Trophoblast cell (in vitro differentiated cells and primary cell): ENCODE measurements at regions not wholly inside any gene's neighbourhood (a gene's known extent, or its start where the extent isn't known, plus 50 kb on each side); places are given as distances from the start of the nearest gene placed in this dataset.

Experiments
- DNase-seq, 2 donors: peaks; one replicate each; pipeline ENCODE4 v3.0.0-alpha.2; 2016
- H2AFZ ChIP-seq: 2 replicates; pipeline ENCODE4 v1.6.1; 2013; ENCODE audit warnings: low read length, moderate library complexity, mild to moderate bottlenecking; ENCODE audit not compliant: insufficient read depth, poor library complexity
- H2AK5ac ChIP-seq: 2 replicates; pipeline ENCODE4 v1.6.1; 2013; ENCODE audit warnings: mild to moderate bottlenecking, low read length
- H2BK120ac ChIP-seq: 2 replicates; pipeline ENCODE4 v1.6.1; 2013; ENCODE audit warnings: low read length, mild to moderate bottlenecking, moderate library complexity; ENCODE audit not compliant: insufficient read depth, poor library complexity
- H2BK12ac ChIP-seq: 2 replicates; pipeline ENCODE4 v1.6.1; 2013; ENCODE audit warnings: mild to moderate bottlenecking, low read length, moderate library complexity
- H2BK5ac ChIP-seq: 2 replicates; pipeline ENCODE4 v1.6.1; 2013; ENCODE audit warnings: low read length, low read depth, moderate library complexity, mild to moderate bottlenecking; ENCODE audit not compliant: poor library complexity
- H3K14ac ChIP-seq: 2 replicates; pipeline ENCODE4 v1.6.1; 2013; ENCODE audit warnings: mild to moderate bottlenecking, low read length
- H3K18ac ChIP-seq: 2 replicates; pipeline ENCODE4 v1.6.1; 2013; ENCODE audit warnings: mild to moderate bottlenecking, low read length
- H3K23ac ChIP-seq: 2 replicates; pipeline ENCODE4 v1.6.1; 2013; ENCODE audit warnings: low read length
- H3K27ac ChIP-seq: 2 replicates; pipeline ENCODE4 v1.5.1; 2013; ENCODE audit warnings: low read depth, mild to moderate bottlenecking, inconsistent platforms, low read length, moderate library complexity
- H3K27me3 ChIP-seq: 2 replicates; pipeline ENCODE4 v1.6.1; 2013; ENCODE audit warnings: inconsistent platforms, mild to moderate bottlenecking, low read length, moderate library complexity; ENCODE audit not compliant: insufficient read depth
- H3K36me3 ChIP-seq, 2 experiments: 1 replicate in 1 of 2; 2 replicates in 1 of 2; pipeline ENCODE4 v1.6.1; 2013; ENCODE audit warnings: low read length in 2 of 2, mild to moderate bottlenecking in 2 of 2, moderate library complexity in 1 of 2; ENCODE audit not compliant: insufficient read depth in 2 of 2, control insufficient read depth in 1 of 2
- H3K4ac ChIP-seq: 2 replicates; pipeline ENCODE4 v1.6.1; 2013; ENCODE audit warnings: low read depth, mild to moderate bottlenecking, low read length, moderate library complexity
- H3K4me1 ChIP-seq, 2 experiments: 1 replicate in 1 of 2; 2 replicates in 1 of 2; pipeline ENCODE4 v1.6.1; 2013; ENCODE audit warnings: low read length in 2 of 2, mild to moderate bottlenecking in 2 of 2, moderate library complexity in 1 of 2; ENCODE audit not compliant: insufficient read depth in 2 of 2, control insufficient read depth in 1 of 2
- H3K4me2 ChIP-seq: 2 replicates; pipeline ENCODE4 v1.6.1; 2013; ENCODE audit warnings: inconsistent platforms, mild to moderate bottlenecking, low read length, moderate library complexity
- H3K4me3 ChIP-seq: 2 replicates; pipeline ENCODE4 v1.5.1; 2013; ENCODE audit warnings: mild to moderate bottlenecking, low read depth, low read length, inconsistent platforms
- H3K79me1 ChIP-seq: one replicate; pipeline ENCODE4 v1.6.1; 2013; ENCODE audit warnings: low read length
- H3K79me2 ChIP-seq: 2 replicates; pipeline ENCODE4 v1.6.1; 2013; ENCODE audit warnings: low read length, mild to moderate bottlenecking; ENCODE audit not compliant: control insufficient read depth, insufficient read depth, poor library complexity
- H3K9ac ChIP-seq: 2 replicates; pipeline ENCODE4 v1.6.1; 2013; ENCODE audit warnings: mild to moderate bottlenecking, low read length
- H3K9me3 ChIP-seq: 2 replicates; pipeline ENCODE4 v1.6.1; 2013; ENCODE audit warnings: low read depth, mild to moderate bottlenecking, control low read depth, inconsistent platforms, low read length; ENCODE audit not compliant: insufficient read depth
- H4K12ac ChIP-seq: 2 replicates; pipeline ENCODE4 v1.6.1; 2013; ENCODE audit warnings: low read depth, mild to moderate bottlenecking, low read length, moderate library complexity
- H4K8ac ChIP-seq: 2 replicates; pipeline ENCODE4 v1.6.1; 2013; ENCODE audit warnings: low read depth, mild to moderate bottlenecking, low read length, moderate library complexity
- H4K91ac ChIP-seq: one replicate; pipeline ENCODE4 v1.6.1; 2013; ENCODE audit warnings: low read depth, mild to moderate bottlenecking, low read length, moderate library complexity
- WGBS: extraction: QIAGEN DNeasy Blood & Tissue Kit; methylation state at CpG from one replicate; pipeline ENCODE4 v1.1.7; 2013; ENCODE audit warnings: missing lambda C conversion rate; ENCODE audit not compliant: insufficient read length, insufficient coverage; ENCODE audit errors: extremely low coverage; 5-methylcytosine and 5-hydroxymethylcytosine counted together

DNA sequence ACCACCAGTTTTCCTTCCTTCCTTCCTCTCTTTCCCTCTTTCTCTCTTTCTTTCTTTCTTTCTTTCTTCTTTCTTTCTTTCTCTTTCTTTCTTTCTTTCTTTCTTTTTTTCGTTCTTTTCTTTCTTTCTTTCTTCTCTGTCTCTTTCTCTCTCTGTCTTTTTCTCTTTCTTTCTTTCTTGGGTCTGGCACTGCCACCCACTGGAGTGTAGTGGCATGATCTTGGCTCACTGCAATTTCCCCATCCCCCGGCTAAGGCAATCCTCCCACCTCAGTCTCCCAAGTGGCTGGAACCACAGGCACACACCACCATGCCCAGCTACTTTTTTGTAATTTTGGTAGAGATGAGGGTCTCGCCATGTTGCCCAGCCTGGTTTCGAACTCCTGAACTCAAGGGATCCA lies 51.6 kb upstream of the NHS start:
- Histone ChIP-seq H4K12ac (no peak overlapping the region), H2BK12ac (no peak overlapping the region), H2AFZ (no peak overlapping the region), H3K23ac (no peak overlapping the region), H4K91ac (no peak overlapping the region), H3K4me1 (no peaks in the 10 kb centered on the region), H3K4ac (no peak overlapping the region), H3K18ac (no peak overlapping the region), H3K79me2 (no peaks in the 10 kb centered on the region), H2AK5ac (no peak overlapping the region), H3K4me3 (no peak overlapping the region), H3K4me2 (no peak overlapping the region), H3K27ac (no peak overlapping the region), H4K8ac (no peak overlapping the region), H3K14ac (no peak overlapping the region), H3K27me3 (no peaks in the 10 kb centered on the region), H3K79me1 (no peaks in the 10 kb centered on the region), H3K9me3 (no peaks in the 10 kb centered on the region), H2BK120ac (no peak overlapping the region), H3K9ac (no peak overlapping the region), H2BK5ac (no peak overlapping the region), H3K36me3 (no peaks in the 10 kb centered on the region)
- DNase-seq = no peak
- no CpG with 5 or more reads among the region's 4 CpGs for WGBS
